HEK293 (cell line): ENCODE measurements at regions not wholly inside any gene's neighbourhood (a gene's known extent, or its start where the extent isn't known, plus 50 kb on each side); places are given as distances from the start of the nearest gene placed in this dataset.

ENCODE experiments used
- KLF10 ChIP-seq: fragments of 450-650 bp; IDR thresholded peaks from 2 replicates; pipeline ENCODE4 v1.5.1; 2018; ENCODE audit warnings: missing biosample characterization, mild to moderate bottlenecking, missing genetic modification characterization
- KLF9 ChIP-seq: fragments of 450-650 bp; formaldehyde crosslinking; IDR thresholded peaks from 2 replicates; pipeline ENCODE4 v1.5.1; 2016; ENCODE audit warnings: missing biosample characterization, missing genetic modification characterization, low read depth
- ZNF121 ChIP-seq: fragments of 450-650 bp; formaldehyde crosslinking; IDR thresholded peaks from 2 replicates; pipeline ENCODE4 v1.5.1; 2016; ENCODE audit warnings: missing biosample characterization, missing genetic modification characterization
- ZNF138 ChIP-seq: fragments of 450-650 bp; formaldehyde crosslinking; IDR thresholded peaks from 2 replicates; pipeline ENCODE4 v1.5.1; 2016; ENCODE audit warnings: missing biosample characterization, missing genetic modification characterization, borderline replicate concordance
- ZNF184 ChIP-seq: fragments of 450-650 bp; IDR thresholded peaks from 2 replicates; pipeline ENCODE4 v1.5.1; 2018; ENCODE audit warnings: missing biosample characterization, mild to moderate bottlenecking, missing genetic modification characterization
- ZNF23 ChIP-seq: fragments of 450-650 bp; formaldehyde crosslinking; IDR thresholded peaks from 2 replicates; pipeline ENCODE4 v1.5.1; 2016; ENCODE audit warnings: missing biosample characterization, missing genetic modification characterization, borderline replicate concordance
- ZNF626 ChIP-seq: fragments of 450-650 bp; sonication (Bioruptor Pico); formaldehyde crosslinking; IDR thresholded peaks from 2 replicates; pipeline ENCODE4 v1.5.1; 2018; ENCODE audit warnings: missing biosample characterization, missing genetic modification characterization, inconsistent platforms
- TF ChIP-seq, protein P1 (sequence below): fragments of 450-650 bp; formaldehyde crosslinking; conservative IDR thresholded peaks from 2 replicates; pipeline ENCODE4 v1.5.1; 2016; ENCODE audit warnings: low read depth, missing biosample characterization, missing genetic modification characterization
- TF ChIP-seq, protein P2 (sequence below): fragments of 450-650 bp; formaldehyde crosslinking; IDR thresholded peaks from 2 replicates; pipeline ENCODE4 v1.5.1; 2017; ENCODE audit warnings: missing biosample characterization, missing genetic modification characterization
- TF ChIP-seq, protein P3 (sequence below): fragments of 450-650 bp; formaldehyde crosslinking; IDR thresholded peaks from 2 replicates; pipeline ENCODE4 v1.5.1; 2016; ENCODE audit warnings: missing biosample characterization, missing genetic modification characterization, low read depth
- TF ChIP-seq, protein P4 (sequence below): fragments of 450-650 bp; formaldehyde crosslinking; IDR thresholded peaks from 2 replicates; pipeline ENCODE4 v1.5.1; 2016; ENCODE audit warnings: missing biosample characterization, missing genetic modification characterization
- TF ChIP-seq, protein P5 (sequence below): fragments of 450-650 bp; formaldehyde crosslinking; IDR thresholded peaks from 2 replicates; pipeline ENCODE4 v1.5.1; 2016; ENCODE audit warnings: missing biosample characterization, missing genetic modification characterization
- TF ChIP-seq, protein P6 (sequence below): fragments of 450-650 bp; formaldehyde crosslinking; IDR thresholded peaks from 2 replicates; pipeline ENCODE4 v1.5.1; 2016; ENCODE audit warnings: missing biosample characterization, missing genetic modification characterization
- TF ChIP-seq, protein P7 (sequence below): fragments of 450-650 bp; IDR thresholded peaks from 2 replicates; pipeline ENCODE4 v1.5.1; 2018; ENCODE audit warnings: missing biosample characterization, missing genetic modification characterization

DNA sequence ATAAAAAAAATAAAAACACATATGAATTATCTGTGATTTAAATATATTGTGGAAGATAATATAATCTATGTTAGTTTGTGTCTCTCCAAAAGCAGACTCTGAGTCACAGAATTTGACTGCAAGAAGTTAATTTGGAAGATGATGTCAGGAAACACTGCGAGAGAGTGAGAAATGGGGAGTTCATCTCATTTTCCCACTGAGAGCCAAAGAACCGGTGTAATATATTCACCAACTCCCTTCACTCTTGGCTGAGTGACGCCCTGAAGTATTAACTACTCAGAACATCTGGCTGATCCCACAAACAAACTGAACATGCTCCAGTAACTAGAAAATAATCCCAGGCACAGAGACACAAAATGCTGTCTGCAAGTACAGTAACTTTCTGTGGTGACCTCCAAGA lies 345.8 kb upstream of the SPANXN1 start:
- TF ChIP-seq ZNF626 (tag by site-specific recombination) (no peak), ZNF184 (tag by site-specific recombination) (no peak), KLF9 (tag by site-specific recombination) (no peak), KLF10 (no peak), ZNF23 (no peak), ZNF121 (no peak), ZNF138 (no peak)
- TF ChIP-seq, protein P1, sequence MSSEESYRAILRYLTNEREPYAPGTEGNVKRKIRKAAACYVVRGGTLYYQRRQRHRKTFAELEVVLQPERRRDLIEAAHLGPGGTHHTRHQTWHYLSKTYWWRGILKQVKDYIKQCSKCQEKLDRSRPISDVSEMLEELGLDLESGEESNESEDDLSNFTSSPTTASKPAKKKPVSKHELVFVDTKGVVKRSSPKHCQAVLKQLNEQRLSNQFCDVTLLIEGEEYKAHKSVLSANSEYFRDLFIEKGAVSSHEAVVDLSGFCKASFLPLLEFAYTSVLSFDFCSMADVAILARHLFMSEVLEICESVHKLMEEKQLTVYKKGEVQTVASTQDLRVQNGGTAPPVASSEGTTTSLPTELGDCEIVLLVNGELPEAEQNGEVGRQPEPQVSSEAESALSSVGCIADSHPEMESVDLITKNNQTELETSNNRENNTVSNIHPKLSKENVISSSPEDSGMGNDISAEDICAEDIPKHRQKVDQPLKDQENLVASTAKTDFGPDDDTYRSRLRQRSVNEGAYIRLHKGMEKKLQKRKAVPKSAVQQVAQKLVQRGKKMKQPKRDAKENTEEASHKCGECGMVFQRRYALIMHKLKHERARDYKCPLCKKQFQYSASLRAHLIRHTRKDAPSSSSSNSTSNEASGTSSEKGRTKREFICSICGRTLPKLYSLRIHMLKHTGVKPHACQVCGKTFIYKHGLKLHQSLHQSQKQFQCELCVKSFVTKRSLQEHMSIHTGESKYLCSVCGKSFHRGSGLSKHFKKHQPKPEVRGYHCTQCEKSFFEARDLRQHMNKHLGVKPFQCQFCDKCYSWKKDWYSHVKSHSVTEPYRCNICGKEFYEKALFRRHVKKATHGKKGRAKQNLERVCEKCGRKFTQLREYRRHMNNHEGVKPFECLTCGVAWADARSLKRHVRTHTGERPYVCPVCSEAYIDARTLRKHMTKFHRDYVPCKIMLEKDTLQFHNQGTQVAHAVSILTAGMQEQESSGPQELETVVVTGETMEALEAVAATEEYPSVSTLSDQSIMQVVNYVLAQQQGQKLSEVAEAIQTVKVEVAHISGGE = no peak
- TF ChIP-seq, protein P2, sequence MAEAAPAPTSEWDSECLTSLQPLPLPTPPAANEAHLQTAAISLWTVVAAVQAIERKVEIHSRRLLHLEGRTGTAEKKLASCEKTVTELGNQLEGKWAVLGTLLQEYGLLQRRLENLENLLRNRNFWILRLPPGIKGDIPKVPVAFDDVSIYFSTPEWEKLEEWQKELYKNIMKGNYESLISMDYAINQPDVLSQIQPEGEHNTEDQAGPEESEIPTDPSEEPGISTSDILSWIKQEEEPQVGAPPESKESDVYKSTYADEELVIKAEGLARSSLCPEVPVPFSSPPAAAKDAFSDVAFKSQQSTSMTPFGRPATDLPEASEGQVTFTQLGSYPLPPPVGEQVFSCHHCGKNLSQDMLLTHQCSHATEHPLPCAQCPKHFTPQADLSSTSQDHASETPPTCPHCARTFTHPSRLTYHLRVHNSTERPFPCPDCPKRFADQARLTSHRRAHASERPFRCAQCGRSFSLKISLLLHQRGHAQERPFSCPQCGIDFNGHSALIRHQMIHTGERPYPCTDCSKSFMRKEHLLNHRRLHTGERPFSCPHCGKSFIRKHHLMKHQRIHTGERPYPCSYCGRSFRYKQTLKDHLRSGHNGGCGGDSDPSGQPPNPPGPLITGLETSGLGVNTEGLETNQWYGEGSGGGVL = no peak
- TF ChIP-seq, protein P3, sequence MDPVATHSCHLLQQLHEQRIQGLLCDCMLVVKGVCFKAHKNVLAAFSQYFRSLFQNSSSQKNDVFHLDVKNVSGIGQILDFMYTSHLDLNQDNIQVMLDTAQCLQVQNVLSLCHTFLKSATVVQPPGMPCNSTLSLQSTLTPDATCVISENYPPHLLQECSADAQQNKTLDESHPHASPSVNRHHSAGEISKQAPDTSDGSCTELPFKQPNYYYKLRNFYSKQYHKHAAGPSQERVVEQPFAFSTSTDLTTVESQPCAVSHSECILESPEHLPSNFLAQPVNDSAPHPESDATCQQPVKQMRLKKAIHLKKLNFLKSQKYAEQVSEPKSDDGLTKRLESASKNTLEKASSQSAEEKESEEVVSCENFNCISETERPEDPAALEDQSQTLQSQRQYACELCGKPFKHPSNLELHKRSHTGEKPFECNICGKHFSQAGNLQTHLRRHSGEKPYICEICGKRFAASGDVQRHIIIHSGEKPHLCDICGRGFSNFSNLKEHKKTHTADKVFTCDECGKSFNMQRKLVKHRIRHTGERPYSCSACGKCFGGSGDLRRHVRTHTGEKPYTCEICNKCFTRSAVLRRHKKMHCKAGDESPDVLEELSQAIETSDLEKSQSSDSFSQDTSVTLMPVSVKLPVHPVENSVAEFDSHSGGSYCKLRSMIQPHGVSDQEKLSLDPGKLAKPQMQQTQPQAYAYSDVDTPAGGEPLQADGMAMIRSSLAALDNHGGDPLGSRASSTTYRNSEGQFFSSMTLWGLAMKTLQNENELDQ (tag by site-specific recombination) = no peak
- TF ChIP-seq, protein P4, sequence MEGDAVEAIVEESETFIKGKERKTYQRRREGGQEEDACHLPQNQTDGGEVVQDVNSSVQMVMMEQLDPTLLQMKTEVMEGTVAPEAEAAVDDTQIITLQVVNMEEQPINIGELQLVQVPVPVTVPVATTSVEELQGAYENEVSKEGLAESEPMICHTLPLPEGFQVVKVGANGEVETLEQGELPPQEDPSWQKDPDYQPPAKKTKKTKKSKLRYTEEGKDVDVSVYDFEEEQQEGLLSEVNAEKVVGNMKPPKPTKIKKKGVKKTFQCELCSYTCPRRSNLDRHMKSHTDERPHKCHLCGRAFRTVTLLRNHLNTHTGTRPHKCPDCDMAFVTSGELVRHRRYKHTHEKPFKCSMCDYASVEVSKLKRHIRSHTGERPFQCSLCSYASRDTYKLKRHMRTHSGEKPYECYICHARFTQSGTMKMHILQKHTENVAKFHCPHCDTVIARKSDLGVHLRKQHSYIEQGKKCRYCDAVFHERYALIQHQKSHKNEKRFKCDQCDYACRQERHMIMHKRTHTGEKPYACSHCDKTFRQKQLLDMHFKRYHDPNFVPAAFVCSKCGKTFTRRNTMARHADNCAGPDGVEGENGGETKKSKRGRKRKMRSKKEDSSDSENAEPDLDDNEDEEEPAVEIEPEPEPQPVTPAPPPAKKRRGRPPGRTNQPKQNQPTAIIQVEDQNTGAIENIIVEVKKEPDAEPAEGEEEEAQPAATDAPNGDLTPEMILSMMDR (tag by site-specific recombination) = no peak
- TF ChIP-seq, protein P5, sequence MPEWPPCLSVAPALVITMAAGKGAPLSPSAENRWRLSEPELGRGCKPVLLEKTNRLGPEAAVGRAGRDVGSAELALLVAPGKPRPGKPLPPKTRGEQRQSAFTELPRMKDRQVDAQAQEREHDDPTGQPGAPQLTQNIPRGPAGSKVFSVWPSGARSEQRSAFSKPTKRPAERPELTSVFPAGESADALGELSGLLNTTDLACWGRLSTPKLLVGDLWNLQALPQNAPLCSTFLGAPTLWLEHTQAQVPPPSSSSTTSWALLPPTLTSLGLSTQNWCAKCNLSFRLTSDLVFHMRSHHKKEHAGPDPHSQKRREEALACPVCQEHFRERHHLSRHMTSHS (tag by site-specific recombination) = no peak
- TF ChIP-seq, protein P6, sequence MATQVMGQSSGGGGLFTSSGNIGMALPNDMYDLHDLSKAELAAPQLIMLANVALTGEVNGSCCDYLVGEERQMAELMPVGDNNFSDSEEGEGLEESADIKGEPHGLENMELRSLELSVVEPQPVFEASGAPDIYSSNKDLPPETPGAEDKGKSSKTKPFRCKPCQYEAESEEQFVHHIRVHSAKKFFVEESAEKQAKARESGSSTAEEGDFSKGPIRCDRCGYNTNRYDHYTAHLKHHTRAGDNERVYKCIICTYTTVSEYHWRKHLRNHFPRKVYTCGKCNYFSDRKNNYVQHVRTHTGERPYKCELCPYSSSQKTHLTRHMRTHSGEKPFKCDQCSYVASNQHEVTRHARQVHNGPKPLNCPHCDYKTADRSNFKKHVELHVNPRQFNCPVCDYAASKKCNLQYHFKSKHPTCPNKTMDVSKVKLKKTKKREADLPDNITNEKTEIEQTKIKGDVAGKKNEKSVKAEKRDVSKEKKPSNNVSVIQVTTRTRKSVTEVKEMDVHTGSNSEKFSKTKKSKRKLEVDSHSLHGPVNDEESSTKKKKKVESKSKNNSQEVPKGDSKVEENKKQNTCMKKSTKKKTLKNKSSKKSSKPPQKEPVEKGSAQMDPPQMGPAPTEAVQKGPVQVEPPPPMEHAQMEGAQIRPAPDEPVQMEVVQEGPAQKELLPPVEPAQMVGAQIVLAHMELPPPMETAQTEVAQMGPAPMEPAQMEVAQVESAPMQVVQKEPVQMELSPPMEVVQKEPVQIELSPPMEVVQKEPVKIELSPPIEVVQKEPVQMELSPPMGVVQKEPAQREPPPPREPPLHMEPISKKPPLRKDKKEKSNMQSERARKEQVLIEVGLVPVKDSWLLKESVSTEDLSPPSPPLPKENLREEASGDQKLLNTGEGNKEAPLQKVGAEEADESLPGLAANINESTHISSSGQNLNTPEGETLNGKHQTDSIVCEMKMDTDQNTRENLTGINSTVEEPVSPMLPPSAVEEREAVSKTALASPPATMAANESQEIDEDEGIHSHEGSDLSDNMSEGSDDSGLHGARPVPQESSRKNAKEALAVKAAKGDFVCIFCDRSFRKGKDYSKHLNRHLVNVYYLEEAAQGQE (tag by site-specific recombination) = no peak
- TF ChIP-seq, protein P7, sequence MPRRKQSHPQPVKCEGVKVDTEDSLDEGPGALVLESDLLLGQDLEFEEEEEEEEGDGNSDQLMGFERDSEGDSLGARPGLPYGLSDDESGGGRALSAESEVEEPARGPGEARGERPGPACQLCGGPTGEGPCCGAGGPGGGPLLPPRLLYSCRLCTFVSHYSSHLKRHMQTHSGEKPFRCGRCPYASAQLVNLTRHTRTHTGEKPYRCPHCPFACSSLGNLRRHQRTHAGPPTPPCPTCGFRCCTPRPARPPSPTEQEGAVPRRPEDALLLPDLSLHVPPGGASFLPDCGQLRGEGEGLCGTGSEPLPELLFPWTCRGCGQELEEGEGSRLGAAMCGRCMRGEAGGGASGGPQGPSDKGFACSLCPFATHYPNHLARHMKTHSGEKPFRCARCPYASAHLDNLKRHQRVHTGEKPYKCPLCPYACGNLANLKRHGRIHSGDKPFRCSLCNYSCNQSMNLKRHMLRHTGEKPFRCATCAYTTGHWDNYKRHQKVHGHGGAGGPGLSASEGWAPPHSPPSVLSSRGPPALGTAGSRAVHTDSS (tag by site-specific recombination) = no peak
